ENCODE measurements at regions not wholly inside any gene's neighbourhood (a gene's known extent, or its start where the extent isn't known, plus 50 kb on each side); places are given as distances from the start of the nearest gene placed in this dataset.

GRCh38 chr5:117805058-117805457, 1183.3 kb downstream of the DTWD2 start:
- H2BK5ac ChIP-seq (ENCODE audit: insufficient read length, low read length) = no peak overlapping the region
- H3T11ph ChIP-seq (ENCODE audit: low read length) = no peak overlapping the region
- H2BK120ac ChIP-seq (ENCODE audit: low read depth, low read length, poor library complexity, severe bottlenecking) = no peak overlapping the region
- H2BK15ac ChIP-seq (ENCODE audit: low read depth, low read length) = no peak overlapping the region
- no peak overlapping the region for H2AFZ ChIP-seq (ENCODE audit: low read length)
- no peak overlapping the region for H4K8ac ChIP-seq (replicated peaks; ENCODE audit: insufficient read length, low read depth, low read length)
- no peak overlapping the region for H3K14ac ChIP-seq (ENCODE audit: insufficient read depth, low read length)
- no peak overlapping the region for H4K91ac ChIP-seq (ENCODE audit: insufficient read length, low read depth, low read length)
- H3K9me3 Mint-ChIP-seq = peaks cover 4 to 8% of the 10 kb centered on the region in 2 experiments; a peak in 3 of 5 replicates
- H4K5ac ChIP-seq (ENCODE audit: insufficient read length, low read depth, low read length) = no peak overlapping the region
- no peaks in the 10 kb centered on the region for H3K23me2 ChIP-seq (ENCODE audit: insufficient read length, low read depth, low read length, poor library complexity, severe bottlenecking)
- no peak overlapping the region for H3K18ac ChIP-seq (ENCODE audit: insufficient read length, low read depth, low read length)
- no peak overlapping the region for H2BK20ac ChIP-seq (ENCODE audit: low read depth, low read length, poor library complexity, severe bottlenecking)
- H3K27ac ChIP-seq (ENCODE audit: insufficient read length, low read depth, low read length) = no peak overlapping the region
- no peak for TF ChIP-seq CTCF (conservative IDR thresholded peaks at IDR 0.05)
- no peak overlapping the region for H3K4ac ChIP-seq (ENCODE audit: low read depth, low read length)
- no peaks in the 10 kb centered on the region for H3K9me3 ChIP-seq (ENCODE audit: control insufficient read depth, low read depth, low read length)
- no CpG with 5 or more reads among the region's 1 CpG for WGBS (ENCODE audit: extremely low coverage, insufficient read length, low lambda C conversion rate)
- no peaks in the 10 kb centered on the region for H3K4me1 ChIP-seq (ENCODE audit: insufficient read depth, low read length)
- H3K9ac ChIP-seq (ENCODE audit: extremely low read depth, insufficient read length, low read length) = no peak overlapping the region
- H3K23ac ChIP-seq (ENCODE audit: insufficient read length, low read depth, low read length) = no peak overlapping the region
- H4K20me1 ChIP-seq (ENCODE audit: control insufficient read depth, insufficient read depth, insufficient read length) = no peaks in the 10 kb centered on the region
- H3K4me1 Mint-ChIP-seq = peaks cover 9 to 10% of the 10 kb centered on the region in 2 experiments
- peak; percentile 26 for DNase-seq
- H2BK12ac ChIP-seq (ENCODE audit: insufficient read length, low read depth, low read length) = no peak overlapping the region
- H3K27ac Mint-ChIP-seq = no peak overlapping the region; a peak in 1 of 7 replicates
- no peak overlapping the region for H3K4me2 ChIP-seq (ENCODE audit: insufficient read depth, insufficient read length, low read length)
- H3K27me3 ChIP-seq (ENCODE audit: insufficient read depth, low read length) = no peaks in the 10 kb centered on the region
- H3K36me3 Mint-ChIP-seq (ENCODE audit: insufficient read depth in 1 of 3, low read depth in 3 of 3) = peaks cover 0 to 5% (median 0%) of the 10 kb centered on the region in 3 experiments; a peak in 1 of 7 replicates
- H3K4me3 Mint-ChIP-seq = no peak overlapping the region
- H3K27me3 Mint-ChIP-seq (ENCODE audit: low read depth) = peaks cover 5% of the 10 kb centered on the region
- no peak overlapping the region for H2AK5ac ChIP-seq (ENCODE audit: insufficient read length, low read length)
- no peak overlapping the region for H3K56ac ChIP-seq (ENCODE audit: insufficient read length, low read depth, low read length)
- H3K79me2 ChIP-seq (ENCODE audit: insufficient read depth, low read length) = no peaks in the 10 kb centered on the region
- no peaks in the 10 kb centered on the region for H3K79me1 ChIP-seq (ENCODE audit: insufficient read depth, low read depth, low read length, poor library complexity, severe bottlenecking)
